ENCODE measurements at regions not wholly inside any gene's neighbourhood (a gene's known extent, or its start where the extent isn't known, plus 50 kb on each side); places are given as distances from the start of the nearest gene placed in this dataset.
"Not testable (repeated sequence)": the region's sequence is repeated elsewhere in the genome, so short reads cannot be mapped to it uniquely, and the experiment has no call there.

DNA sequence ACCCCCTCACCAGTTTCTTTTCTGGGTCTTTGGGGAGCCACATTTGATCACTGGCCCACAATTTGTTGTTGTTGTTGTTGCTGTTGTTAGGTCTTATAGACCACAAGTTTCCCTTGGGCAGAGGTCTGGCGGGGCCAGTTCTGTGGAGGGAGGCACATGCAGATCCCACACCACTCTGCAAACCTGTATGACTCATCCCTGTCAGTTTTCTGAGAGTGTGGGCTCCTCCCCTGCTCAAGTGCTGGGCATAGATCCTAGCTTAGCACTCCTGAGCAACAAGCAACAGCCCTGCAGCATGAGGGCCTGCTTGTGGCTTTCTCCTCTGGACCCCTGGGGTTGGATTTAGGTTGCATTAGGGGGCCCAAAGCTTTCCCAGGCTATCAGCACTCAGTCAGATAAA is 411.1 kb upstream of the HTR1E start:
- Histone ChIP-seq H3K4me3 (ENCODE audit: insufficient read length, low read depth) (no peak overlapping the region), H3K36me3 (ENCODE audit: insufficient read depth, insufficient read length, low read length) (no peaks in the 10 kb centered on the region), H3K9ac (ENCODE audit: insufficient read length, low read depth) (no peak overlapping the region), H3K27me3 (ENCODE audit: insufficient read depth, insufficient read length) (no peaks in the 10 kb centered on the region), H3K9me3 (ENCODE audit: insufficient read depth, low read length) (no peaks in the 10 kb centered on the region), H3K4me1 (ENCODE audit: insufficient read depth, insufficient read length) (no peaks in the 10 kb centered on the region)
- no peak for TF ChIP-seq ZNF274 (IDR thresholded peaks at IDR 0.05; ENCODE audit: low read depth, low read length)
- no peak for TF ChIP-seq SUZ12 (IDR thresholded peaks at IDR 0.05; ENCODE audit: extremely low read depth, insufficient read depth, insufficient read length)
- TF ChIP-seq YY1 (IDR thresholded peaks at IDR 0.05; ENCODE audit: insufficient read depth, insufficient read length): no peak
- no peak for DNase-seq (ENCODE audit: low read depth, low spot score)

DNA sequence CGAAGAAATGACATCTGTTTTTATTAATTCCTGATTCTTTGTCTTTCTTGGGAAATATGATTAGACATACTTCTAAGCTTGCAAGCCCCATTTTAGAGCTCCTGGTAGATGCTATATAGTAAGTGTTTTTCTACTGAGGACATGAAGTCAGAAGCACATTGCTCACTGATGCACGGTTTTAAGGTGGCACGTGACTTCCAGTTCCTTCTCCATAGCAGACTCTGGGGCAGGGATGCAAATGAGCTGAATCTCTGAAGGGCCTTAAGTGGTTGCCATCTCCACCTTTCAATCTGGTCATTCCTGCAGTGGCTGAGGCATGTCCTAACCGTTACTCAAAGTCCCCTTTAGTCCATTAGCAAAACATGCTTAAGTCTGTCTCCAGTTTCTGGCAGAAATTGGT is 421.2 kb upstream of the HTR1E start:
- H3K9me3 ChIP-seq (ENCODE audit: insufficient read depth, low read length): no peaks in the 10 kb centered on the region
- no peaks in the 10 kb centered on the region for H3K4me1 ChIP-seq (ENCODE audit: insufficient read depth, insufficient read length)
- no peak for DNase-seq (ENCODE audit: low read depth, low spot score)
- no peaks in the 10 kb centered on the region for H3K27me3 ChIP-seq (ENCODE audit: insufficient read depth, insufficient read length)
- no peak overlapping the region for H3K4me3 ChIP-seq (ENCODE audit: insufficient read length, low read depth)
- no peak overlapping the region for H3K9ac ChIP-seq (ENCODE audit: insufficient read length, low read depth)
- TF ChIP-seq ZNF274 (IDR thresholded peaks at IDR 0.05; ENCODE audit: low read depth, low read length): no peak
- TF ChIP-seq YY1 (IDR thresholded peaks at IDR 0.05; ENCODE audit: insufficient read depth, insufficient read length): no peak
- TF ChIP-seq SUZ12 (IDR thresholded peaks at IDR 0.05; ENCODE audit: extremely low read depth, insufficient read depth, insufficient read length): no peak
- H3K36me3 ChIP-seq (ENCODE audit: insufficient read depth, insufficient read length, low read length): no peaks in the 10 kb centered on the region

DNA sequence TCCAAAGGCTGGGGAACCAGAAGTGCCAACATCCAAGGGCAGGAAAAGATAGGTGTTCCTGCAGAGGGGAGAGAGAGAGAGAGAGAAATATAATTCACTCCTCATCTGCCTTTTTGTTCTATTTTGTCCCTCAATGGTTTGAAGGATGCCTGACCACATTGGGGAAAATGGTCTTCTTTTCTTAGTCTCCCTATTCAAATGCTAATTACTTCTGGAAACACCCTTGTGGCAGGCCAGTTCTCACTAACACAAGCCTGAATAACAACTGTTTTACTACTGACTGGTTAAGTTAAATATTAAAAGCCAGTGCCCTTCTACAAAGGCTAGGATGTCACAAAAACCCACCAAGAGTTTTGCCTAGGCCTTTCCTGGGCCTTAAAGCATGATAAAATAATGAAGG is 425.4 kb upstream of the HTR1E start:
- Histone ChIP-seq H3K4me1 (ENCODE audit: insufficient read depth, insufficient read length) (no peaks in the 10 kb centered on the region), H3K36me3 (ENCODE audit: insufficient read depth, insufficient read length, low read length) (no peaks in the 10 kb centered on the region), H3K9ac (ENCODE audit: insufficient read length, low read depth) (no peak overlapping the region), H3K9me3 (ENCODE audit: insufficient read depth, low read length) (no peaks in the 10 kb centered on the region), H3K27me3 (ENCODE audit: insufficient read depth, insufficient read length) (no peaks in the 10 kb centered on the region), H3K4me3 (ENCODE audit: insufficient read length, low read depth) (no peak overlapping the region)
- no peak for TF ChIP-seq SUZ12 (IDR thresholded peaks at IDR 0.05; ENCODE audit: extremely low read depth, insufficient read depth, insufficient read length)
- peak; percentile 40 for DNase-seq (ENCODE audit: low read depth, low spot score)

DNA sequence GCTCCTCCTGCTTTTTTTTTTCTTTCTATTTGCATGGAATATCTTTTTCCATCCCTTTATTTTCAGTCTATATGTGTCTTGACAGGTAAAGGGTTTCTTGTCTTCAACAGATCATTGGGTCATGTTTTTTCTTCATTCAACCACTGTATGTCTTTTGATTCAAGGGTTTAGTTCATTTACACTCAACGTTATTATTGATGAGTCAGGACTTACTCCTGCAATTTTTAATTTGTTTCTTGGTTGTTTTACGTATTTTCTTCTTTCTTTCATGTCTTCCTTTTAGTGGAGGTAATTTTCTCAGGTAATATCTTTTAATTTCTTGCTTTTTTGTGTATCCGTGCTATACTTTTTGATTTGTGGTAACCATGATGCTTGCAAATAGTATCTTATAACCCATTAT is 429.1 kb upstream of the HTR1E start:
- no peak for DNase-seq (ENCODE audit: low read depth, low spot score)
- Histone ChIP-seq H3K4me3 (ENCODE audit: insufficient read length, low read depth) (no peak overlapping the region), H3K27me3 (ENCODE audit: insufficient read depth, insufficient read length) (no peaks in the 10 kb centered on the region), H3K9ac (ENCODE audit: insufficient read length, low read depth) (no peak overlapping the region), H3K4me1 (ENCODE audit: insufficient read depth, insufficient read length) (no peaks in the 10 kb centered on the region), H3K9me3 (ENCODE audit: insufficient read depth, low read length) (no peaks in the 10 kb centered on the region), H3K36me3 (ENCODE audit: insufficient read depth, insufficient read length, low read length) (no peaks in the 10 kb centered on the region)
- TF ChIP-seq SUZ12 (IDR thresholded peaks at IDR 0.05; ENCODE audit: extremely low read depth, insufficient read depth, insufficient read length) (no peak), YY1 (IDR thresholded peaks at IDR 0.05; ENCODE audit: insufficient read depth, insufficient read length) (no peak), ZNF274 (IDR thresholded peaks at IDR 0.05; ENCODE audit: low read depth, low read length) (no peak)

DNA sequence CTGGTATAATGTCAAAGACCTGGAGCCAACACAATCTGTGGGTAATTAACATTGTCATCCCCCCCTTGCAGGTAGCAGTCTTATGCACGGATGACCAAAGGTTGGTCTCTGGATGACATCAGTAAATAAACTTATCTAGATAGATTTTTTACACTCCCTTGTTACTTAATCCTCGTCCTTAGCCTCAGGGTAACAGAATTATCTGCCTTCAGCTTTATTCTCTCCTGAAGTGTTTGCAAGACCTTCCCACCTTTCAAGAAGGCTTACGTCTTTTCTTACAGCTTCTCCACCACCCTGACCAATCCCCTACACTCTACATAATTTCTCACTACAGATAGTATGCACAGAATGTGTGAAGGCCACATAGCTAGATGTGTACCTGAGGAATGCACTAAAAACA is 434.8 kb upstream of the HTR1E start:
- TF ChIP-seq YY1 (IDR thresholded peaks at IDR 0.05; ENCODE audit: insufficient read depth, insufficient read length) (no peak), ZNF274 (IDR thresholded peaks at IDR 0.05; ENCODE audit: low read depth, low read length) (no peak), SUZ12 (IDR thresholded peaks at IDR 0.05; ENCODE audit: extremely low read depth, insufficient read depth, insufficient read length) (no peak)
- no peaks in the 10 kb centered on the region for H3K4me1 ChIP-seq (ENCODE audit: insufficient read depth, insufficient read length)
- no peak overlapping the region for H3K9ac ChIP-seq (ENCODE audit: insufficient read length, low read depth)
- no peaks in the 10 kb centered on the region for H3K27me3 ChIP-seq (ENCODE audit: insufficient read depth, insufficient read length)
- no peak overlapping the region for H3K4me3 ChIP-seq (ENCODE audit: insufficient read length, low read depth)
- H3K9me3 ChIP-seq (ENCODE audit: insufficient read depth, low read length): peaks cover 12% of the 10 kb centered on the region
- H3K36me3 ChIP-seq (ENCODE audit: insufficient read depth, insufficient read length, low read length): no peaks in the 10 kb centered on the region
- DNase-seq (ENCODE audit: low read depth, low spot score): no peak

DNA sequence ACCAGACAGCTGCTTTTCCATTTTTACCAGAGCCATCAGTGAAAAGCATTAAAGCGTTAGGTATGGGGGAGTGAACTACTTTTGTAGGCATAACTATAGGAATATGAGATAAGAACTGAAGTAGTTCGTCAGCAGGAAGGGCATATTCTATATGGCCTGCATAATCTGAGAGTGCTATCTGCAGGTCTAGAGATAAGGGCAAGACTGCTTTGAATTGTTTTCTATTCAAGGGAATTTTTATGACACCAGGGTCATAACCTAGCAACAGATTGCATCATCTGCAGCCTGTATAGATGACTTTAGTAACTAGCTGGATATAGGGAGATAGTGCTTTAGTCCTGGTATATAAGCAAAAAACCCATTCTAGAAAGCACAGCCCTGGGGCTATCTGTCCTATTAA is 437.3 kb upstream of the HTR1E start:
- no peak overlapping the region for H3K4me3 ChIP-seq (ENCODE audit: insufficient read length, low read depth)
- no peak overlapping the region for H3K9ac ChIP-seq (ENCODE audit: insufficient read length, low read depth)
- no peaks in the 10 kb centered on the region for H3K4me1 ChIP-seq (ENCODE audit: insufficient read depth, insufficient read length)
- no peaks in the 10 kb centered on the region for H3K36me3 ChIP-seq (ENCODE audit: insufficient read depth, insufficient read length, low read length)
- no peak for TF ChIP-seq SUZ12 (IDR thresholded peaks at IDR 0.05; ENCODE audit: extremely low read depth, insufficient read depth, insufficient read length)
- TF ChIP-seq YY1 (IDR thresholded peaks at IDR 0.05; ENCODE audit: insufficient read depth, insufficient read length): no peak
- TF ChIP-seq ZNF274 (IDR thresholded peaks at IDR 0.05; ENCODE audit: low read depth, low read length): no peak
- H3K27me3 ChIP-seq (ENCODE audit: insufficient read depth, insufficient read length): no peaks in the 10 kb centered on the region
- H3K9me3 ChIP-seq (ENCODE audit: insufficient read depth, low read length): peaks cover 12% of the 10 kb centered on the region
- no peak for DNase-seq (ENCODE audit: low read depth, low spot score)

DNA sequence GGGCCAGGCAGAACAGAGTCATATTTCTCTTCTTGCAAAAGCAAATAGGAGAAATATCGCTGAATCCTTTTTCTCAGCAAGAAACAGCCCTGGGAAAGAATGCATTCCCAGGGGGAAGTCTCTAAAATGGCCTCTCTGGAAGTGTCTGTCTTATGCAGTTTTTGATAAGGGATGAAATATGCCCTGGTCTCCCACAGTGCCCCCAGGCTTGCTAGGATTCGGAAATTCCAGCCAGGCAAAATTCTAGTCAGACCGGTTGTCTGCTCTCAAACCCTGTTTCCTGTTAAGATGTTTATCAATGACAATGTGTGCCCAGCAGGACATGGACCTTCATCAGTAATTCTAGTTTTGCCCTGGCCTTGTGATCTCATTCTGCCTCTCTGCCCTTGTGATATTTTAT is 448.3 kb upstream of the HTR1E start:
- not testable (repeated sequence) for H3K36me3 ChIP-seq (ENCODE audit: insufficient read depth, insufficient read length, low read length); DNase-seq (ENCODE audit: low read depth, low spot score); H3K27me3 ChIP-seq (ENCODE audit: insufficient read depth, insufficient read length); H3K9ac ChIP-seq (ENCODE audit: insufficient read length, low read depth); H3K4me1 ChIP-seq (ENCODE audit: insufficient read depth, insufficient read length); H3K4me3 ChIP-seq (ENCODE audit: insufficient read length, low read depth)
- peaks cover 10% of the 10 kb centered on the region; the same call in 1 of the 2 replicates for H3K9me3 ChIP-seq (ENCODE audit: insufficient read depth, low read length)

DNA sequence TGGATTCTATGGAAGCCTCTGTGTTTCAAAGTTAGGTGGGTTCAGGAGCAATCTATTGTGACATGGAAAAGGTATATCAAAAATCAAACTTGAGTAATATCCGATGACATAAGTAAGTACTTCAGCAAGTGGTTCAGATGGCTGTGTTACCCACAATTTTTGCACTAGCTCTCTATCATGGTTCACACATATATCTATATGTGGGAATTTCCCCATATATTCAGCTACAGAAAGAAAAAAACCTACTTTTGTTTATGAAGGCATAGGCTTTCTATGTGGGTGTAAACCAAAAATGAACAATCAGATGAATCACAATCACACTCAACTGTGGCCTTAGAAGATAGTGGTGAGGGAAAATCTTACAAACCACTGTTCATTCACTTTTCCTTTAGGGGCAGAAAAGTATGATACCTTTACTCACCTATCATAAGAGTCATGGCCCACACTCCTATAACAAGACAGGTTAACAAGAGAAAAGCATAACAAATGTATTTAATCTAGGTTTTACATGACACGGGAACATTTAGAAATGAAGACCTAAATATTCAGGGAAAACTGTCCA is 449.6 kb upstream of the HTR1E start:
- TF ChIP-seq ZNF274 (IDR thresholded peaks at IDR 0.05; ENCODE audit: low read depth, low read length): no peak

DNA sequence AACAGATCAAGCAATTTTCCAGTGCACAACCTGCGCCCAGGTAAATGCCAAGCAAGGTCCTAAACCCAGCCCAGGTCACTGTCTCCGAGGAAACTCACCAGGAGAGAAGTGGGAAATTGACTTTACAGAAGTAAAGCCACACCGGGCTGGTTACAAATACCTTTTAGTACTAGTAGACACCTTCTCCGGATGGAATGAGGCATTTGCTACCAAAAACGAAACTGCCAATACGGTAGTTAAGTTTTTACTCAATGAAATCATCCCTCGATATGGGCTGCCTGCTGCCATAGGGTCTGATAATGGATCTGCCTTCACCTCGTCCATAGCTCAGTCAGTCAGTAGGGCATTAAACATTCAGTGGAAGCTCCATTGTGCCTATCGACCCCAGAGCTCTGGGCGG is 459.0 kb upstream of the HTR1E start:
- DNase-seq (ENCODE audit: low read depth, low spot score); H3K9ac ChIP-seq (ENCODE audit: insufficient read length, low read depth); H3K27me3 ChIP-seq (ENCODE audit: insufficient read depth, insufficient read length); H3K36me3 ChIP-seq (ENCODE audit: insufficient read depth, insufficient read length, low read length); H3K9me3 ChIP-seq (ENCODE audit: insufficient read depth, low read length); H3K4me1 ChIP-seq (ENCODE audit: insufficient read depth, insufficient read length); H3K4me3 ChIP-seq (ENCODE audit: insufficient read length, low read depth): not testable (repeated sequence)

More for the DNA sequence above, 449.6 kb upstream of the HTR1E start:
- DNase-seq (ENCODE audit: low read depth, low spot score): no peak
- H3K4me1 ChIP-seq (ENCODE audit: insufficient read depth, insufficient read length): no peaks in the 10 kb centered on the region
- H3K9me3 ChIP-seq (ENCODE audit: insufficient read depth, low read length): peaks cover 10% of the 10 kb centered on the region; the same call in 1 of the 2 replicates
- no peaks in the 10 kb centered on the region for H3K27me3 ChIP-seq (ENCODE audit: insufficient read depth, insufficient read length)
- H3K4me3 ChIP-seq (ENCODE audit: insufficient read length, low read depth): no peak overlapping the region
- no peak overlapping the region for H3K9ac ChIP-seq (ENCODE audit: insufficient read length, low read depth)
- no peaks in the 10 kb centered on the region for H3K36me3 ChIP-seq (ENCODE audit: insufficient read depth, insufficient read length, low read length)

Measured in NT2/D1 (cell line).